ENCODE measurements at regions not wholly inside any gene's neighbourhood (a gene's known extent, or its start where the extent isn't known, plus 50 kb on each side); places are given as distances from the start of the nearest gene placed in this dataset.

GRCh38 chr20:24891546-24892393 lies 57.3 kb upstream of the CST7 start:
- H3K9ac ChIP-seq (ENCODE audit: insufficient read depth, low read length, poor library complexity, severe bottlenecking), result no peak overlapping the region
- H2AFZ ChIP-seq (ENCODE audit: insufficient read depth, low read depth, low read length, poor library complexity, severe bottlenecking), result no peak overlapping the region
- H3K27me3 Mint-ChIP-seq (ENCODE audit: low read depth in 3 of 3), result peaks cover 0 to 4% (median 0%) of the 10 kb centered on the region in 3 donors
- H3K4me2 ChIP-seq (replicated peaks; ENCODE audit: extremely low read depth, low read length, poor library complexity, severe bottlenecking), result no peak overlapping the region
- no peaks in the 10 kb centered on the region for H4K20me1 ChIP-seq (ENCODE audit: insufficient read depth, low read length)
- H3K4me3 Mint-ChIP-seq, result no peak overlapping the region
- no peaks in the 10 kb centered on the region for H3K36me3 Mint-ChIP-seq
- no peaks in the 10 kb centered on the region for H3K27me3 ChIP-seq (ENCODE audit: control insufficient read depth in 2 of 2, insufficient read depth in 2 of 2, low read length in 2 of 2)
- WGBS (ENCODE audit: insufficient coverage), result 95% methylated on average over 33 of the region's 34 CpGs
- no peaks in the 10 kb centered on the region for H3K36me3 ChIP-seq (replicated peaks in 1 of 2; ENCODE audit: control insufficient read depth in 1 of 2, insufficient read depth in 2 of 2, low read length in 2 of 2)
- peaks cover 6 to 31% of the 10 kb centered on the region in 2 donors for H3K9me3 ChIP-seq (replicated peaks in 1 of 2; ENCODE audit: control insufficient read depth in 1 of 2, insufficient read depth in 1 of 2, low read length in 2 of 2)
- no peak for TF ChIP-seq CTCF (IDR thresholded peaks at IDR 0.05)
- H3K4me1 Mint-ChIP-seq, result no peaks in the 10 kb centered on the region
- H3K4me3 ChIP-seq (replicated peaks in 1 of 3; ENCODE audit: low read depth in 2 of 3, low read length in 3 of 3), result no peak overlapping the region
- intact Hi-C loops (cut with micrococcal nuclease), result no loop called here
- H3K4me1 ChIP-seq (ENCODE audit: control insufficient read depth in 1 of 2, insufficient read depth in 2 of 2, low read length in 2 of 2), result no peaks in the 10 kb centered on the region
- H3K27ac Mint-ChIP-seq, result no peak overlapping the region
- no peak for DNase-seq
- H3K27ac ChIP-seq (ENCODE audit: low read depth in 1 of 2, low read length in 2 of 2), result no peak overlapping the region
- H3K79me2 ChIP-seq (ENCODE audit: insufficient read depth, low read length), result no peaks in the 10 kb centered on the region
- peaks cover 10 to 32% (median 17%) of the 10 kb centered on the region in 7 donors for H3K9me3 Mint-ChIP-seq

GRCh38 chr20:24892522-24892921 lies 56.5 kb upstream of the CST7 start:
- H3K27ac Mint-ChIP-seq, result no peak overlapping the region
- no peak for DNase-seq

More at GRCh38 chr20:24892522-24892921, 56.5 kb upstream of the CST7 start:
- Mint-ChIP-seq H3K4me1 (no peaks in the 10 kb centered on the region), H3K4me3 (peak overlapping the region in 1 of 2 donors; percentile 14), H3K36me3 (no peaks in the 10 kb centered on the region), H3K27me3 (ENCODE audit: low read depth in 3 of 3) (peaks cover 0 to 4% (median 0%) of the 10 kb centered on the region in 3 donors), H3K9me3 (peaks cover 10 to 36% (median 17%) of the 10 kb centered on the region in 7 donors)
- Histone ChIP-seq H3K4me3 (replicated peaks in 1 of 3; ENCODE audit: low read depth in 2 of 3, low read length in 3 of 3) (no peak overlapping the region), H3K4me1 (ENCODE audit: control insufficient read depth in 1 of 2, insufficient read depth in 2 of 2, low read length in 2 of 2) (no peaks in the 10 kb centered on the region), H2AFZ (ENCODE audit: insufficient read depth, low read depth, low read length, poor library complexity, severe bottlenecking) (no peak overlapping the region), H3K36me3 (replicated peaks in 1 of 2; ENCODE audit: control insufficient read depth in 1 of 2, insufficient read depth in 2 of 2, low read length in 2 of 2) (no peaks in the 10 kb centered on the region), H3K9me3 (replicated peaks in 1 of 2; ENCODE audit: control insufficient read depth in 1 of 2, insufficient read depth in 1 of 2, low read length in 2 of 2) (peaks cover 6 to 36% of the 10 kb centered on the region in 2 donors), H3K79me2 (ENCODE audit: insufficient read depth, low read length) (no peaks in the 10 kb centered on the region), H3K27me3 (ENCODE audit: control insufficient read depth in 2 of 2, insufficient read depth in 2 of 2, low read length in 2 of 2) (no peaks in the 10 kb centered on the region), H3K27ac (ENCODE audit: low read depth in 1 of 2, low read length in 2 of 2) (no peak overlapping the region), H3K9ac (ENCODE audit: insufficient read depth, low read length, poor library complexity, severe bottlenecking) (no peak overlapping the region), H3K4me2 (replicated peaks; ENCODE audit: extremely low read depth, low read length, poor library complexity, severe bottlenecking) (no peak overlapping the region), H4K20me1 (ENCODE audit: insufficient read depth, low read length) (no peaks in the 10 kb centered on the region)
- 95% methylated on average over 7 of the region's 11 CpGs for WGBS (ENCODE audit: insufficient coverage)
- TF ChIP-seq CTCF (IDR thresholded peaks at IDR 0.05), result no peak
- intact Hi-C loops (cut with micrococcal nuclease), result no loop called here

Data from CD14-positive monocyte (primary cell).